ENCODE measurements at regions not wholly inside any gene's neighbourhood (a gene's known extent, or its start where the extent isn't known, plus 50 kb on each side); places are given as distances from the start of the nearest gene placed in this dataset.

DNA sequence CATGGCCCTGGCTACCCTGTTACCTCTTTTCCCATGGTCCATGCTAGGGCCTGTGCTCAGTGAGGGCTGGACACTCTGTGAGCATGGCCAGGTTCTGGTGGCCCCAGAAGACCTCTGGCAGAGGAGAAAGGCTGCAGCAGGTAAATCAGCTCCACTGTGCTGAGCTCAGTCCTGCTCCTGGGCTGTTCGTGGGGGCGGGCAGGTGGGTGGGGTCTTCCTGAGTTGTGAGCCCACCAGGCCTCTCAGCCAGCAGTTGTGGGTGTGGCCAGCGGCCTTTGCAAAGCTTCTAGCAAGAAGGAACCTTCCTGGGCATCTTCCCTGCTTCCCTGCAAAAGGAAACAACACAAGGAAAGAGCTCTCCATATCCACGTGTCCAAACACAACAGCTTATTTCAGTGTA, 85.3 kb upstream of the STX18 start:
- TF ChIP-seq, protein P1, sequence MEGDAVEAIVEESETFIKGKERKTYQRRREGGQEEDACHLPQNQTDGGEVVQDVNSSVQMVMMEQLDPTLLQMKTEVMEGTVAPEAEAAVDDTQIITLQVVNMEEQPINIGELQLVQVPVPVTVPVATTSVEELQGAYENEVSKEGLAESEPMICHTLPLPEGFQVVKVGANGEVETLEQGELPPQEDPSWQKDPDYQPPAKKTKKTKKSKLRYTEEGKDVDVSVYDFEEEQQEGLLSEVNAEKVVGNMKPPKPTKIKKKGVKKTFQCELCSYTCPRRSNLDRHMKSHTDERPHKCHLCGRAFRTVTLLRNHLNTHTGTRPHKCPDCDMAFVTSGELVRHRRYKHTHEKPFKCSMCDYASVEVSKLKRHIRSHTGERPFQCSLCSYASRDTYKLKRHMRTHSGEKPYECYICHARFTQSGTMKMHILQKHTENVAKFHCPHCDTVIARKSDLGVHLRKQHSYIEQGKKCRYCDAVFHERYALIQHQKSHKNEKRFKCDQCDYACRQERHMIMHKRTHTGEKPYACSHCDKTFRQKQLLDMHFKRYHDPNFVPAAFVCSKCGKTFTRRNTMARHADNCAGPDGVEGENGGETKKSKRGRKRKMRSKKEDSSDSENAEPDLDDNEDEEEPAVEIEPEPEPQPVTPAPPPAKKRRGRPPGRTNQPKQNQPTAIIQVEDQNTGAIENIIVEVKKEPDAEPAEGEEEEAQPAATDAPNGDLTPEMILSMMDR (conservative IDR thresholded peaks at IDR 0.05; ENCODE audit: low read depth, low read length): no peak
- no peak for TF ChIP-seq EZH2 (IDR thresholded peaks at IDR 0.05; ENCODE audit: borderline replicate concordance, low read depth, low read length, poor library complexity, severe bottlenecking)
